Loucy (cell line): ENCODE measurements at regions not wholly inside any gene's neighbourhood (a gene's known extent, or its start where the extent isn't known, plus 50 kb on each side); places are given as distances from the start of the nearest gene placed in this dataset.

ENCODE experiments used
- H2AFZ ChIP-seq: fragments of 200-600 bp; sonication (generic); 2 replicates; pipeline ENCODE4 v1.6.0; 2016; ENCODE audit warnings: antibody characterized with exemption, mild to moderate bottlenecking, low read length, moderate library complexity
- H3F3A ChIP-seq: fragments of 200-600 bp; 2 replicates; pipeline ENCODE4 v1.6.0; 2016; ENCODE audit warnings: antibody characterized with exemption, low read depth, mild to moderate bottlenecking
- H3K27me3 ChIP-seq: fragments of 200-600 bp; sonication (generic); 2 replicates; pipeline ENCODE4 v1.6.1; 2014; ENCODE audit warnings: low read length, mild to moderate bottlenecking; ENCODE audit not compliant: insufficient read depth, poor library complexity, severe bottlenecking
- H3K36me3 ChIP-seq: fragments of 200-600 bp; sonication (generic); 2 replicates; pipeline ENCODE4 v1.6.1; 2016; ENCODE audit warnings: low read length; ENCODE audit not compliant: insufficient read depth
- H3K4me1 ChIP-seq: fragments of 200-600 bp; sonication (generic); 2 replicates; pipeline ENCODE4 v1.5.1; 2014; ENCODE audit warnings: low read length, mild to moderate bottlenecking; ENCODE audit not compliant: insufficient read depth, poor library complexity, severe bottlenecking
- H3K4me2 ChIP-seq: fragments of 200-600 bp; sonication (generic); 2 replicates; pipeline ENCODE4 v1.6.0; 2014; ENCODE audit warnings: antibody characterized with exemption, low read length, low read depth, mild to moderate bottlenecking; ENCODE audit not compliant: poor library complexity, severe bottlenecking
- H3K4me3 ChIP-seq: fragments of 200-600 bp; sonication (generic); 2 replicates; pipeline ENCODE4 v1.5.1; 2014; ENCODE audit warnings: low read length, mild to moderate bottlenecking, mixed read lengths; ENCODE audit not compliant: poor library complexity, severe bottlenecking
- H3K79me2 ChIP-seq: fragments of 200-600 bp; sonication (generic); 2 replicates; pipeline ENCODE4 v1.6.1; 2014; ENCODE audit warnings: low read length; ENCODE audit not compliant: insufficient read depth
- H3K9ac ChIP-seq: fragments of 200-600 bp; sonication (generic); 2 replicates; pipeline ENCODE4 v1.6.0; 2014; ENCODE audit warnings: mild to moderate bottlenecking, low read depth, low read length, moderate library complexity; ENCODE audit not compliant: poor library complexity, severe bottlenecking
- H3K9me2 ChIP-seq: fragments of 200-600 bp; sonication (generic); replicated peaks from 2 replicates; pipeline ENCODE4 v1.6.1; 2016; ENCODE audit warnings: low read depth, low read length, mixed read lengths
- H3K9me3 ChIP-seq: fragments of 200-600 bp; sonication (generic); 2 replicates; pipeline ENCODE4 v1.6.1; 2014; ENCODE audit warnings: mild to moderate bottlenecking, antibody characterized with exemption, low read length, low read depth; ENCODE audit not compliant: insufficient read depth
- H4K20me1 ChIP-seq: fragments of 200-600 bp; sonication (generic); 2 replicates; pipeline ENCODE4 v1.6.0; 2014; ENCODE audit warnings: antibody characterized with exemption, low read length, mild to moderate bottlenecking; ENCODE audit not compliant: insufficient read depth, poor library complexity, severe bottlenecking
- EZH2phosphoT487 ChIP-seq: fragments of 200-600 bp; IDR thresholded peaks from 2 replicates; pipeline ENCODE4 v1.6.1; 2018; ENCODE audit warnings: antibody characterized with exemption, mild to moderate bottlenecking, moderate library complexity, borderline replicate concordance
- TF ChIP-seq, protein P1 (sequence below): fragments of 200-600 bp; sonication (generic); conservative IDR thresholded peaks from 2 replicates; pipeline ENCODE4 v1.5.1; 2014; ENCODE audit warnings: mild to moderate bottlenecking, antibody characterized with exemption, low read length

DNA sequence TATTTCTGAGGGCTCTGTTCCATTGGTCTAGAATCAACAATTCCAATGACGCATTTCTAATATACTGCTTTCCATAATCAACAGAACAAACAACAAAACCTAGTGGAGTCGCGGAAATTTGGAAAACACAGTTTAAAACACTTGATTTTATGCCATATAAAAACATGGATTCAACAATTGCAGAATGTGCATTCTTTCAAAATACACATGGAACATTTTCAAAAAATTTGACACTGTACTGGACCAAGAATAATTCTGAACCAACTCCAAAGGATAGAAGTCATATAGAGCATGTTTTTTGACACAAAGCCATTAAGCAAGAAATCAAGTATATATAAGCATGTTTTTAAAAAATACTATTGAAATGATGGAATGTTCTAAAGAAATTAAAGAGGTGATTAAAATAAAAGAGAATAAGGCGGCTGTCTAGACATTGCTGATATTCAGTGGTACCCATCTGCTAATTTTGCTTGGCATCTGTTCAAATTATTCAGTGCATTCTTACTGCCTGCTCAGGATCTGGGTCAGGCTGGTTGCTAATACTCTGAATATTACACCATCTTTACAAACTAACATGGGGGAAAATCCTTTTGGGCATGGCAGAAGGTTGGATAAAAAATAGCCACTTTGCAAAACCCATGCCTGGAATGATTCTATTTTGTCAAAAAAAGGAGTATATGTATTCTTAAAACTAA lies 221.3 kb downstream of the NPR3 start:
- no peak for TF ChIP-seq EZH2phosphoT487
- TF ChIP-seq, protein P1, sequence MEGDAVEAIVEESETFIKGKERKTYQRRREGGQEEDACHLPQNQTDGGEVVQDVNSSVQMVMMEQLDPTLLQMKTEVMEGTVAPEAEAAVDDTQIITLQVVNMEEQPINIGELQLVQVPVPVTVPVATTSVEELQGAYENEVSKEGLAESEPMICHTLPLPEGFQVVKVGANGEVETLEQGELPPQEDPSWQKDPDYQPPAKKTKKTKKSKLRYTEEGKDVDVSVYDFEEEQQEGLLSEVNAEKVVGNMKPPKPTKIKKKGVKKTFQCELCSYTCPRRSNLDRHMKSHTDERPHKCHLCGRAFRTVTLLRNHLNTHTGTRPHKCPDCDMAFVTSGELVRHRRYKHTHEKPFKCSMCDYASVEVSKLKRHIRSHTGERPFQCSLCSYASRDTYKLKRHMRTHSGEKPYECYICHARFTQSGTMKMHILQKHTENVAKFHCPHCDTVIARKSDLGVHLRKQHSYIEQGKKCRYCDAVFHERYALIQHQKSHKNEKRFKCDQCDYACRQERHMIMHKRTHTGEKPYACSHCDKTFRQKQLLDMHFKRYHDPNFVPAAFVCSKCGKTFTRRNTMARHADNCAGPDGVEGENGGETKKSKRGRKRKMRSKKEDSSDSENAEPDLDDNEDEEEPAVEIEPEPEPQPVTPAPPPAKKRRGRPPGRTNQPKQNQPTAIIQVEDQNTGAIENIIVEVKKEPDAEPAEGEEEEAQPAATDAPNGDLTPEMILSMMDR = no peak
- Histone ChIP-seq H3K9me2 (no peaks in the 10 kb centered on the region), H3F3A (no peaks in the 10 kb centered on the region)

DNA sequence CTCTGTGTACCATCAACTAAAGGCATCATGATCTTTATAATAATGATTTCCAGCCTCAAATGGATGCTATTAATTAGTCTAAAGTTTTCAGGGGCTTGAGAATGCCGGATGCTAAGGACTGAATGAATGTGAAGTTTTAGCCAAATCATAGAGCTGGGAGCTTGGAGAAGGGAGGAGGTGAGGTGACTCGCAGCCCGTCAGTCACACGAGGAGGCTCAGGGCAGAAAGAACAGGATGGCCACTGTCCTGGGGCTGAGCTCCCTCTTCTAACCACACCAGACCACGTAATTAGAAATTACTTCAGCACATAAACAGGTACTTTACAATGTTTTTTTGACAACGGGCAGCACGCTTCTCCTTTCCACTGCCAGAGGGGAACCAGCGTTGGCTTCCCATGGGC lies 222.6 kb downstream of the NPR3 start:
- no peaks in the 10 kb centered on the region for H3K9me2 ChIP-seq
- H4K20me1 ChIP-seq = no peaks in the 10 kb centered on the region
- TF ChIP-seq, protein P1 = no peak
- no peak for TF ChIP-seq EZH2phosphoT487
- no peak overlapping the region for H3K4me3 ChIP-seq
- no peak overlapping the region for H3K4me2 ChIP-seq
- no peak overlapping the region for H2AFZ ChIP-seq
- no peaks in the 10 kb centered on the region for H3K36me3 ChIP-seq
- H3K4me1 ChIP-seq = no peaks in the 10 kb centered on the region
- H3K79me2 ChIP-seq = no peaks in the 10 kb centered on the region
- H3K9ac ChIP-seq = no peak overlapping the region
- no peaks in the 10 kb centered on the region for H3K27me3 ChIP-seq
- H3F3A ChIP-seq = no peaks in the 10 kb centered on the region
- H3K9me3 ChIP-seq = no peaks in the 10 kb centered on the region

More for the DNA sequence above, 221.3 kb downstream of the NPR3 start:
- H3K4me1 ChIP-seq = no peaks in the 10 kb centered on the region
- no peaks in the 10 kb centered on the region for H3K79me2 ChIP-seq
- H3K9ac ChIP-seq = no peak overlapping the region
- H3K27me3 ChIP-seq = no peaks in the 10 kb centered on the region
- H3K36me3 ChIP-seq = no peaks in the 10 kb centered on the region
- no peak overlapping the region for H3K4me2 ChIP-seq
- H2AFZ ChIP-seq = no peak overlapping the region
- no peaks in the 10 kb centered on the region for H3K9me3 ChIP-seq
- H4K20me1 ChIP-seq = no peaks in the 10 kb centered on the region
- H3K4me3 ChIP-seq = no peak overlapping the region

DNA sequence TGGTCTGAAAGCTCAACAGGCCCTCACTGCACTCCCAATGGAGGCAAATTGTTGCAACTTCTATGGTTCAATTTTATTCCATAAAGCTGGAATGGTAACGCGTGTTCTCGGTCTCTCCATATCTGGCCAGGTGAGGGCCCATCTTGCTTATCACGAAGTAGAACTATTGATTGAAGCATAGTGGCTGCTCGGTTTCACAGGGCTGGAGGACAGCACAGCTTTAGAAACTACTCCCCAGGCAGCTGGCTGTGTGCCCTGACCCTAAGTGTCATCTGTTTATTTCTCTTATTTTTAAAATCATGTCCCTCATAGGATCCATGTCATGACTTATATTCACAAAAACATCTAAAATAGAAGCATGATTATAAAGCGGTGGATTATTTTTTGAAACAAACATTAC lies 223.4 kb downstream of the NPR3 start:
- no peaks in the 10 kb centered on the region for H3K4me1 ChIP-seq
- no peaks in the 10 kb centered on the region for H3K27me3 ChIP-seq
- no peaks in the 10 kb centered on the region for H3K9me3 ChIP-seq
- H3F3A ChIP-seq = no peaks in the 10 kb centered on the region
- H3K9ac ChIP-seq = no peak overlapping the region
- TF ChIP-seq EZH2phosphoT487 = no peak
- TF ChIP-seq, protein P1 = no peak
- no peaks in the 10 kb centered on the region for H3K79me2 ChIP-seq
- no peaks in the 10 kb centered on the region for H4K20me1 ChIP-seq
- H2AFZ ChIP-seq = no peak overlapping the region
- H3K9me2 ChIP-seq = no peaks in the 10 kb centered on the region
- H3K4me2 ChIP-seq = no peak overlapping the region
- H3K4me3 ChIP-seq = no peak overlapping the region
- H3K36me3 ChIP-seq = no peaks in the 10 kb centered on the region
